ENCODE measurements at regions not wholly inside any gene's neighbourhood (a gene's known extent, or its start where the extent isn't known, plus 50 kb on each side); places are given as distances from the start of the nearest gene placed in this dataset.

GRCh38 chr13:97826421-97827012, 127.0 kb upstream of the IPO5 start:
- Histone ChIP-seq H2AFZ (ENCODE audit: insufficient read depth, low read depth, low read length, poor library complexity, severe bottlenecking) (no peak overlapping the region), H4K20me1 (ENCODE audit: control insufficient read depth, insufficient read depth, low read length, poor library complexity, severe bottlenecking) (no peaks in the 10 kb centered on the region), H3K4me2 (replicated peaks; ENCODE audit: low read depth, low read length, poor library complexity, severe bottlenecking) (no peak overlapping the region), H3K79me2 (ENCODE audit: control insufficient read depth, insufficient read depth, low read length) (no peaks in the 10 kb centered on the region), H3K9ac (ENCODE audit: low read length) (no peak overlapping the region), H3K4me1 (ENCODE audit: control insufficient read depth in 2 of 2, insufficient read depth in 2 of 2, low read length in 2 of 2) (no peaks in the 10 kb centered on the region), H3K9me3 (ENCODE audit: control extremely low read depth in 1 of 3, control insufficient read depth in 2 of 3, insufficient read depth in 1 of 3, low read length in 2 of 3) (no peaks in the 10 kb centered on the region), H3K27me3 (replicated peaks in 1 of 4; ENCODE audit: control extremely low read depth in 1 of 4, control insufficient read depth in 3 of 4, insufficient read depth in 4 of 4, low read length in 3 of 4) (no peaks in the 10 kb centered on the region), H3K36me3 (replicated peaks in 1 of 2; ENCODE audit: control extremely low read depth in 1 of 2, control insufficient read depth in 1 of 2, extremely low read depth in 1 of 2, insufficient read depth in 2 of 2, low read length in 1 of 2) (no peaks in the 10 kb centered on the region), H3K27ac (ENCODE audit: low read length in 2 of 2) (no peak overlapping the region), H3K4me3 (ENCODE audit: control extremely low read depth in 1 of 5, extremely low read depth in 1 of 5, insufficient read depth in 1 of 5, low read depth in 2 of 5, low read length in 4 of 5) (no peak overlapping the region)
- H3K4me1 Mint-ChIP-seq, result no peaks in the 10 kb centered on the region
- no peak overlapping the region for H3K4me3 Mint-ChIP-seq
- no peak overlapping the region for H3K27ac Mint-ChIP-seq
- no peak for DNase-seq
- H3K27me3 Mint-ChIP-seq, result peaks cover 10% of the 10 kb centered on the region
- TF ChIP-seq EZH2 (IDR thresholded peaks at IDR 0.05; ENCODE audit: borderline replicate concordance, insufficient read depth, low read depth, low read length, poor library complexity, severe bottlenecking), result no peak
- TF ChIP-seq, protein P1, sequence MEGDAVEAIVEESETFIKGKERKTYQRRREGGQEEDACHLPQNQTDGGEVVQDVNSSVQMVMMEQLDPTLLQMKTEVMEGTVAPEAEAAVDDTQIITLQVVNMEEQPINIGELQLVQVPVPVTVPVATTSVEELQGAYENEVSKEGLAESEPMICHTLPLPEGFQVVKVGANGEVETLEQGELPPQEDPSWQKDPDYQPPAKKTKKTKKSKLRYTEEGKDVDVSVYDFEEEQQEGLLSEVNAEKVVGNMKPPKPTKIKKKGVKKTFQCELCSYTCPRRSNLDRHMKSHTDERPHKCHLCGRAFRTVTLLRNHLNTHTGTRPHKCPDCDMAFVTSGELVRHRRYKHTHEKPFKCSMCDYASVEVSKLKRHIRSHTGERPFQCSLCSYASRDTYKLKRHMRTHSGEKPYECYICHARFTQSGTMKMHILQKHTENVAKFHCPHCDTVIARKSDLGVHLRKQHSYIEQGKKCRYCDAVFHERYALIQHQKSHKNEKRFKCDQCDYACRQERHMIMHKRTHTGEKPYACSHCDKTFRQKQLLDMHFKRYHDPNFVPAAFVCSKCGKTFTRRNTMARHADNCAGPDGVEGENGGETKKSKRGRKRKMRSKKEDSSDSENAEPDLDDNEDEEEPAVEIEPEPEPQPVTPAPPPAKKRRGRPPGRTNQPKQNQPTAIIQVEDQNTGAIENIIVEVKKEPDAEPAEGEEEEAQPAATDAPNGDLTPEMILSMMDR (IDR thresholded peaks at IDR 0.05), result no peak
- 91% methylated on average over 3 of the region's 5 CpGs for WGBS (ENCODE audit: insufficient coverage)
- no peak for ATAC-seq (ENCODE audit: low read depth)
- POLR2A ChIA-PET, result no interaction called here
- no peaks in the 10 kb centered on the region for H3K9me3 Mint-ChIP-seq (ENCODE audit: insufficient read depth)
- CTCF ChIA-PET, result no interaction called here
- intact Hi-C loops (cut with micrococcal nuclease), result no loop called here

DNA sequence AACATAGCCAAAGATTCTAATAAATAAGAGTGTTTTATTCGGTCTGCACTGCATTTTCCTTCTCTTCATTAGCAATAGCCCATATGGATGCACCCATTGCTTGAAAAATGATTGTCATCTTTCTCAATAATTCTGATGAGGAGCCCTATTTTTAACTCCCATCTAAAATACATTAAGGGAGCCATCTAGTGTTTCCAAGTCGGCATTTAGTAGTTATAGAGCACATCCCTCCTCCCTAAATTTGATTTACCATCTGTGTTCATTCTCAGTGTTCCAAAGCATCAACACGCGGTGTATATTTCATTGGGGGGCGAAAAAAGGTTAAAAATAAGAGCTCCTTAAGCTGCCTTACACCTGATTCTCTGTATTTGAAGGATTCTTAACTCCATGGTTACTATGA, 119.2 kb upstream of the IPO5 start:
- Mint-ChIP-seq H3K27me3 (no peaks in the 10 kb centered on the region), H3K4me3 (no peak overlapping the region), H3K9me3 (ENCODE audit: insufficient read depth) (peaks cover 3% of the 10 kb centered on the region), H3K27ac (no peak overlapping the region), H3K4me1 (no peaks in the 10 kb centered on the region)
- H3K4me2 ChIP-seq (replicated peaks; ENCODE audit: low read depth, low read length, poor library complexity, severe bottlenecking), result no peak overlapping the region
- ChIA-PET POLR2A (no interaction called here), CTCF (no interaction called here)
- DNase-seq, result no peak
- H3K9me3 ChIP-seq (ENCODE audit: control extremely low read depth in 1 of 3, control insufficient read depth in 2 of 3, insufficient read depth in 1 of 3, low read length in 2 of 3), result no peaks in the 10 kb centered on the region
- intact Hi-C loops (cut with micrococcal nuclease), result no loop called here
- no peak overlapping the region for H3K9ac ChIP-seq (ENCODE audit: low read length)
- no peaks in the 10 kb centered on the region for H4K20me1 ChIP-seq (ENCODE audit: control insufficient read depth, insufficient read depth, low read length, poor library complexity, severe bottlenecking)
- no peak overlapping the region for H2AFZ ChIP-seq (ENCODE audit: insufficient read depth, low read depth, low read length, poor library complexity, severe bottlenecking)
- H3K79me2 ChIP-seq (ENCODE audit: control insufficient read depth, insufficient read depth, low read length), result no peaks in the 10 kb centered on the region
- no peak overlapping the region for H3K27ac ChIP-seq (ENCODE audit: low read length in 2 of 2)
- no CpG with 5 or more reads among the region's 5 CpGs for WGBS (ENCODE audit: insufficient coverage)
- H3K4me1 ChIP-seq (ENCODE audit: control insufficient read depth in 2 of 2, insufficient read depth in 2 of 2, low read length in 2 of 2), result no peaks in the 10 kb centered on the region
- ATAC-seq (ENCODE audit: low read depth), result no peak
- H3K4me3 ChIP-seq (ENCODE audit: control extremely low read depth in 1 of 5, extremely low read depth in 1 of 5, insufficient read depth in 1 of 5, low read depth in 2 of 5, low read length in 4 of 5), result no peak overlapping the region
- no peaks in the 10 kb centered on the region for H3K27me3 ChIP-seq (replicated peaks in 1 of 4; ENCODE audit: control extremely low read depth in 1 of 4, control insufficient read depth in 3 of 4, insufficient read depth in 4 of 4, low read length in 3 of 4)
- TF ChIP-seq, protein P1 (IDR thresholded peaks at IDR 0.05), result no peak
- no peak for TF ChIP-seq EZH2 (IDR thresholded peaks at IDR 0.05; ENCODE audit: borderline replicate concordance, insufficient read depth, low read depth, low read length, poor library complexity, severe bottlenecking)
- no peaks in the 10 kb centered on the region for H3K36me3 ChIP-seq (replicated peaks in 1 of 2; ENCODE audit: control extremely low read depth in 1 of 2, control insufficient read depth in 1 of 2, extremely low read depth in 1 of 2, insufficient read depth in 2 of 2, low read length in 1 of 2)

All from B cell (primary cell).